Testis (tissue), 2 donors: ENCODE measurements at regions not wholly inside any gene's neighbourhood (a gene's known extent, or its start where the extent isn't known, plus 50 kb on each side); places are given as distances from the start of the nearest gene placed in this dataset.

ENCODE experiments used
- CTCF ChIP-seq, 3 experiments: fragments of 450-650 bp in 2 of 3; fragments of 200-600 bp in 1 of 3; sonication (generic) in 1 of 3; IDR thresholded peaks; one replicate each; pipeline ENCODE4 v1.5.1; 2016 to 2019; ENCODE audit warnings: antibody characterized with exemption in 3 of 3, mild to moderate bottlenecking in 2 of 3, moderate library complexity in 1 of 3
- POLR2A ChIP-seq: fragments of 450-650 bp; IDR thresholded peaks from one replicate; pipeline ENCODE4 v1.6.1; 2017; ENCODE audit warnings: antibody characterized with exemption, mild to moderate bottlenecking, moderate library complexity

GRCh38 chr1:200478239-200478623 is 68.4 kb upstream of the ZNF281 start:
- TF ChIP-seq POLR2A (no peak), CTCF (IDR thresholded peaks at IDR 0.05) (no peak)
